GM19397 (cell line): ENCODE measurements at regions not wholly inside any gene's neighbourhood (a gene's known extent, or its start where the extent isn't known, plus 50 kb on each side); places are given as distances from the start of the nearest gene placed in this dataset.
"Not testable (repeated sequence)": the region's sequence is repeated elsewhere in the genome, so short reads cannot be mapped to it uniquely, and the experiment has no call there.

ENCODE experiments used
- ATAC-seq: cut with Tn5 transposase; IDR thresholded peaks from one replicate; pipeline ENCODE4 v1.9.1; 2021; ENCODE audit warnings: mild to moderate bottlenecking, moderate library complexity; ENCODE audit not compliant: unreplicated experiment

DNA sequence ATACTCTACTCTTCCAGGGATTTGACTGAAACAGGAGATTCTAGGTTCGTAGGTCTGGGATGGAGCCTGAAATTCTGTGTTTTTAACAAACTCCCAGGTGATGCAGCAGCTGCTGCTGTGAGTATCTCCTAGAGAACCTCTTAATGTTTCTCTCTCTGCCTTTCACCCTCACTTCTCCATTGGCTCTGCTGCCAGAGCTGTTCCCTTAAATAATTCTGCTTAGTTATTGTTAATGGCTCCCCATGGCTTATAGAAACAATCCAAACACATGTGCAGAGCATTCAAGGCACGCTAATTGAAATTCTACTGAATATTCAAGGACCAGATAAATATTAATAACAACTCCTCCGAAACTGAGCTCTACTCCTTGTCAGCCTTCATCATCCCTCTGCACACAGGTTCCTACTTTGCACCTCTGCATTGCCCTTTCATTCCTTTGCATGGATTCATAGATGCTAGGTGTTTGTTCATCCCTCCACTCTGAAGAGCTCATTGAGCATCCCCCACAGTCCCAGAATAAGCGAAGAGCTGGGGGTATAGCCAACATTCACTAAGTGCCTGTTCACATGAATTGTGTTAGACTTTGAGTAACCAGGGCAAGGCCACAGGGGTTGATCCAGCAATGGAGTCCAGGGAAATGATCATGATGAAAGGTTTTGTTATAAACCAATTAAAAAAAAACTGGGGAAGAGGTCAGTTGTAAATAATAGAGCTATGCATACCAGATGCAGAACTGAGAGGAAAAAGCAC, 488.4 kb upstream of the JAG1 start:
- ATAC-seq: no peak

DNA sequence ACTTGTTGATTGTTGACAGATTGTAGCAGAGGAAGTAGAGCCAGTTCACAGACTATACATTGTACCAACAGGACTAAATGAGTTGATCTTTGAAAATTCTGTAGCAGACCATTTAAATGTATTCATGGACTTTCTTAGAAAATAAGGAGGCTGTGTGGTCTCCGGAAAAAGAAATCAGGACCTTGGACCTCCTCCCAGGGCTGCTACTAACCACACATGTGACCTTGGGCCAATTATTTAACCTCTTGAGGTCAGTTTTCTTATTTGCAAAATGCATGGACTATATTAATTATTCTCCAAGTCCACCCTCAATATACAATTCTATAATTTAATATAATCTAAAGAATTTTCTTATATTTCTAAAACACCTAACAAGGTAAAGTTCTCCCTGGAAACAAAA, 492.0 kb upstream of the JAG1 start:
- no peak for ATAC-seq

DNA sequence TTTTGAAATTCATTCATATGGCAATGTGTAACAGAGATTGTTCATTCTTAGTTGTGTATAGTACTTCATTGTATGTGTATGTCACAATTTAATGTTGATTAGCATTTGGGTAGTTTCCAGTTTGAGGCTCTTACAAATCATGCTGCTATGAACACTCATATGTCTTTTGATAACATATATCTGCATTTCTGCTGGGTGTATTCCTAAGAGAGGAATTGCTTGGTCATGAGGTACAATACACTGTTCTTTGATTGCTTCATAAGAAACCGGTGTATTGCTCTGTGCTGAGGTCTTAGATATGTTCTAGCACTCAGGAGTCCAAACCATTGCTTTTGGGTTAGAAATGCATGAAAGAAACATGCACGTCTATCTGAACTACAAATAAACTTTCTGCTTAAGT, 492.9 kb upstream of the JAG1 start:
- ATAC-seq: no peak

DNA sequence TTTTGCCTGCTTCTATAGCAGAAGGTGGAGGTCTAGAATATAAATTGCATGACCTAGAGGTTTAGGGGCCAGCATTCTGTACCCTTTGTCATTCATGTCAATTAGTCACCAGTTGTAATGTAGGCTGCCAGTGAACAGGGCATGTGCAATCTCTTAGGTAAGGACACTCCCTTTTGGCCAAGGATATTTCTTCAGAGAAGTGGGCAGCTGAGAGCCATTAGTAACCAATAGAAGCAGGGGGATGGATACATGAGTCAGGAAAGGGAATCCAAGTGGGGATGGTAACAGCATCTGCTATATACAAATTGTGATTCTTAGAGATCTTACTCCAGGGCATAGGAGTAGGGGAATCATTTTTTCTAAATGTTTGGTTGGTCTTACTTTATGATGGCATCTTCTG, 494.2 kb upstream of the JAG1 start:
- ATAC-seq: no peak

DNA sequence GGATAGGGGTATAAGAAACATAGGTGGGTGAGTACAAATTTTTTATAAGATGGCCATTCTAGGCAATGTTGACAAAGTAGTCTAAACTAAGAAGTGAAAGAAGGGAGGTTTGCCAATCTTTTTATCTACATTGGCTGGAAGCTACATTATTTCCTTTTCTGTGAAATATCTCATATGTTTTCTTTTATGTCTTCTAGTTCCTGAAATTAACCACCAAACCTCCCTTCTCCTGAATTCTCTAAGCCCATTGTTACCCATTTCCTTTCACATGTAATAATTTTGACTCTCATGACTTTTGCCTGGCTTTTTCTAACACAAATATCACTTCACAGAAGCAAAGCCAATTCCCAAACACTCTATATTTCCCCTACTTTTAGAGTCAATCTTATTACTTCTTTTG, 496.2 kb upstream of the JAG1 start:
- ATAC-seq: no peak

DNA sequence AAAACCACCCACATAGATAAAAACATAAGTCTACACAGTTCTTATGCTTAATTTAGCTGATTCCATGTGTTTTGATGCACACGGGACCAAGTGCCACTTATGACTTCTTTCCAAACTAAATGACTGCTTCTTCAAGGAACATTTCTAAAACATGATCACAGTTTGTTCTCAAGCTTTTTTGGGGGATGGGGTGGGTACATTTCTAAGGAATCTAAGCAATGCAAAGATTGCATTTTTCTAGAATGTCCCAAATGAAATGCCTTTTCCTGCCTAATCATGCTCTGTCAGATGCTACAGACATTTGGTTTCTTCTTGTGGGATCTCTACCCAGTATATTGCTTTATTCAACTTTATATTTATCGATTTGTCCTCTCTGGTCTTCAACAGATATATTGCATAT, 496.8 kb upstream of the JAG1 start:
- ATAC-seq: no peak

DNA sequence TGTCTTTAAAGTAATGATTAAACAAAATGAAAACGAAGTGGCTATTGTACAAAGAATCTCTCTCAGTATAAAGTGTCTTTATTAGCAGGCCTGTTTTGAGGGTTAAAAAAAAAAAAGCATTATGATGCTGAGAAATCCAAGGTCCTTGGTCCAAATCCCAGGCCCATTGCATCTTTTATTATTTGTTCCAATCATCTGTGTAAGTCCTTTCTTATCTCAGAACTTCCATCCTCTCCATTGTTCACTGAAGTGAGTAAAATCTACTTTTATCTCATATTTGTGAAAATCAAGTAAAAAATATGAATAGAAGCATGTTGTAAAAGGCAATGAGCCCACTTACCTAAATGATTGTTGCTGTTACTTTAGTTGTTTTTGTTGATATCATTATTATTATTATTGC, 499.1 kb upstream of the JAG1 start:
- ATAC-seq: no peak

DNA sequence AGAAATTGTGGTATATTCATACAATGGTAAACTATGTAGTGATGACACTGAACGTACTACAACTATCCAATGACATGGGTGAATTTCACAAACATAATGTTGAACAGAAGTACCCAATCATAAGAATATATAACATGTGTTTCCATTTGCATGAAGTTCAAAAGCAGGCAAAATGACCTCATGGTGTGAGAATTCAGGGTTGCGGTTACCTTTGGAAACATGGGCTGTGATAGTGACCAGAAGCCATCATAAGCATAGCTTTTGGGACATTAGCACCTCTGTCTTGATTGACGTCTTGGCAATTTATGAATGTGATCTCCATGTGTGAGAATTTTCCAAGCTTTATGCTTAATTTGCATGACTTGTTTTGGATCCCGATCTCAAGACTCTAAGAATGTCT, 500.1 kb upstream of the JAG1 start:
- no peak for ATAC-seq

DNA sequence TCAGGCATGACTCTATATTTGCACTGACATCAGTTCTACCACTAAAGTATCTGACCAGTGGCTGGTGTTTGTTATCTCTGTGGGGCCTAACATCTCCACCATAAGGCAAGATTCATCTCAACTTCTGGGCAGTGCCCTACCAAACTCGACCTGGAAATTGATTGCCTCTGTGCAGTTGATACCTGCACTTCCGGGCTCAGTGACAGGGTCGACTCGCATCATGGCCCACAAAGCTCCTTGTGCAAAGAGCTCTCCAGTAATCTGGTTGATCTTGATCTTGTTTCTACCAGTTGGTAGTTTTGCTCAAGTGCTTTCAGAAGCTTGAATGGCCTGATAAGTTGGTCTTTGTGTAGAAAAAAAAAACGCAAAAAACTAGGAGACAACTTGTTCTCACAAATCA, 501.1 kb upstream of the JAG1 start:
- ATAC-seq: no peak

DNA sequence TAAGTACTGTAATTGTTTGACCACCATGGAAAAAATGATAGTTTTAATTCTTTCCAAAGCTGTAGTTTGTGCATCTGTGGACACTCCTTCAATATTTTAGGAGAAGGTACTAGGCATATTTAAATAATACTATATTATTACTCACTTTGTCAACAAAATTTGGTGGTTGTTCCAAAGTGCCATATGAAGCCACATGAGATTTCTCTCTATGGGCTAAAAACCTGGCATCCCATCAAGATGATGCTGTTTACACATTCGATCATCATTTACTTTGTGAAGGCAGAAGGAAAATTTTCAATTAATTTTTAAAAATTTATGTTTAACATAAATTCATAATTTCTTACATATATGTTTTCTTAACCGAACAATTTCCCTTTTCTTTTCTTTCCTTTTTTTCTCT, 502.6 kb upstream of the JAG1 start:
- no peak for ATAC-seq

DNA sequence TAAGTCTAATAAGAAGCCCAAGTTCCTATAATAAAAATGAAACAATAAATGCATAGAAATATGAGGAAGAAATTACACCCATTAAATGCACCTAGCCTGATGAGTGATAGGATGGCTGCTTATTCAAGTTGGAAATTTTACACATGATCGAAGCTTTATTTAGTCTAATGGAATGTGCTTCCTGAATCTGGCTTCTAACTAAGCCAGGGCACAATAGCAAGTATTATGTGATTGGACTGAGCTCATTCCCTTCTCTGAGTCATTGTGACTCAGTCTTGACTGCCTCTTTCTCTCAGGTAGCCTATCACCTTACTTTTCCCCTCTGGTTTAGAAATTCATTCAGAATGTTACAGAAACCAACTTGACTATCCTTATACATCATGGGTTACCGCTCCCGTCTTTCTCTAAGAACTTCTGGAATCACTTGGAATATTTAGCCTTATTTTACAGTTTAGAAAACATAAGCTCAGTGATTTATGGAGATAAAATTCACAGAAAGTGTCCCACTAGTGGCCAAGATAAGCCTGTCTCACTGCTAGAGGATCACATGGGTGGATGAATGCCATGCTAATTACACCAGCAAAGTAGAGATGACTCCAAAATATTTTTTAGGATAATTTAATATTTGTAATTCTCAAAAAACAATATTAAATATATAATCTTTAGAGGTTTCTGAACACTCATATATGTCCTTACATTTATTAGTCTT, 505.3 kb upstream of the JAG1 start:
- ATAC-seq: no peak

DNA sequence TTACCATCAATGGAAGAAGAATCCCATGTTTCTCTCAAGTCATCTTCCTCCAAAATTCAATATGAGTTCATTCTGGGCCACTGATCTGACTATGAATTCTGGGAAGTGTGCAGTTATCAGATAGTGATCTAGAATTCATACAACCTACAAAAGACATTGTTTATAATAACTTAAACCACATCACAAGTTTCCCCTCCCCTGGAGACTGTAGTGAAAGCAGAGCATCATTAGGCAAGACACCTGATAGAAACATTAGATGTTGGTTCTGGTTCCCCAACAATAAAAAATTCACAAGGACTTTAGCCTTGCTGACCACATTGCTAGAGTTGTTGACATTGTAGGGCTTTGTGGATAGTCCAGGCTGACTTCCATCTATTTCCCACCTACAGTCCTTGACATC, 506.4 kb upstream of the JAG1 start:
- ATAC-seq: no peak

DNA sequence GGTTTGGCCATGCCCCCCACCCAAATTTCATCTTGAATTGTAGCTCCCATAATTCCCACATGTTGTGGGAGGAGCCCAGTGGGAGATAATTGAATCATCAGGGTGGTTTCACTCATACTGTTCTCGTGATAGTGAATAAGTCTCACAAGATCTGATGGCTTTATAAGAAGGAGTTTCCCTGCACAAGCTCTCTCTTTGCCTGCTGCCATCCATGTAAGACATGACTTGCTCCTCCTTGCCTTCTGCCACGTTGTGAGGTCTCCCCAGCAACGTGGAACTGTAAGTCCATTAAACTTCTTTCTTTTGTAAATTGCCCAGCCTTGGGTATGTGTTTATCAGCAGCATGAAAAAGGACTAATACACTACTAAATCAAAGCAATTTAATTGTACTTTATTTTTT, 507.3 kb upstream of the JAG1 start:
- not testable (repeated sequence) for ATAC-seq

DNA sequence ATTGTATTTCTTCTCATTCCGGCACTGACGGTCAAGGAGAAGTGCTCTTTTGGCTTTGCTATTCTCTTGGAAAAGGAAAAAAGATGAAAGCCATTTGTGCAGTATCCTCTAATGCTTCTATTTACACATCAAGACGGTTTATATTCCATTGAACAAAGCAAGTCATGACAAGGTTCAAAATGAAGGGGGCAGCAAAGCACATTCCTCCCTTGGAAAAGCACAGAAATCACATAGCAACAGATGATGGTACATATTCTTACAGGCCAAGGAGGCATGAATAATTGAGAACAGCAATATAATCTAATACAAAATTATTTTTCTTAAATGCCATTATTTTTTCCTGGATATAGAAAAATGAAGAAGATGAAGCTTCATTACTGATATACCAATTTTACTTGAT, 508.2 kb upstream of the JAG1 start:
- no peak for ATAC-seq

DNA sequence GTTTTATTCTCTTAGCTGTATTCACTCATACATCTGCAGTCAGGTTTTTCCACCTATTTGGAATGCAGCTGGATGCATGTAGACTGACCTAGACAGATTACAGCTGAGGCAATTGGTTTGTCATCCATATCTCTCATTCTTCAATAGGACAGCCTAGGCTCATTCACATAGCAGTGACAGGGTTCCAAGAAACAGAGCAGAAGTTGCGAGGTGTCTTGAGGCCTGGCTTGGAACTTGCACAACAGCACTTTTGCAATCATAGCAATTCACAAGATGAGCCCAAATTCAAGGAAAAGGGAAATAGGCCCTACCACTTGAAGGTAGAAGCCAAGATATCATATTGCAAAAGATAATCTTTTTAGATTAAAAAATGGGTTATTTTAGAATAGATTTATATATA, 508.9 kb upstream of the JAG1 start:
- ATAC-seq: no peak

DNA sequence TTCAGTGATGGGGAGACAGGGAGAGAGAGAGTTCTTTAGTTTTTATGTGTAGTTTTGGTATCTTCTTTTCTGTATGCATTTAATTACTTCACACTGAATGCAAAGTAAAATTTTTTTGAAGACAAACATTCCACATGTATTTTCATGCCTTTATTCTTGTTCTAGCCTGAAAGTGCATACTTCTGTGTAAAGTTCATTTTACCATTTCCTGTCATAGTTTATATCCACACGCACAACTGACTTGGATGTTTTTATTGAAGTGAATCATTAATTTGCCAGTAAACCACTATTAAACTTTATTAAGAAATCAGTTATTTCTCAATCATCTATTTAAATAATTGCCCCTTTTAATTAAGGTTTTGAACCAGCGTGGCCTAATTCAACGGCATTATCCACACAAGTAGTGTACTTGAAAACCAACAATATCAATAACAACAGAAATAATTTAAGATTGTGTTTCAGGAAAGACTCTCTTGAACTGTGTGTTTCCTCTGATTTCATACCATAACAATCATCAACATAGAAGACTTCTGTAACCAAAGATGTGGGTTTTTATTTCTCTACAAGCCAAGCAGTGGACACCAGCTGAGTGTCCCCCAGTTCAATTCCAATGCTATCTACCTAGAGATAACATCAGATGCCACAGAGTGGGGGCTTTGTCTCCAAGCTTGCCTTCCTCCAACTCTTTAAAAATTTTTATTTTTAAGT, 512.7 kb upstream of the JAG1 start:
- ATAC-seq: no peak

DNA sequence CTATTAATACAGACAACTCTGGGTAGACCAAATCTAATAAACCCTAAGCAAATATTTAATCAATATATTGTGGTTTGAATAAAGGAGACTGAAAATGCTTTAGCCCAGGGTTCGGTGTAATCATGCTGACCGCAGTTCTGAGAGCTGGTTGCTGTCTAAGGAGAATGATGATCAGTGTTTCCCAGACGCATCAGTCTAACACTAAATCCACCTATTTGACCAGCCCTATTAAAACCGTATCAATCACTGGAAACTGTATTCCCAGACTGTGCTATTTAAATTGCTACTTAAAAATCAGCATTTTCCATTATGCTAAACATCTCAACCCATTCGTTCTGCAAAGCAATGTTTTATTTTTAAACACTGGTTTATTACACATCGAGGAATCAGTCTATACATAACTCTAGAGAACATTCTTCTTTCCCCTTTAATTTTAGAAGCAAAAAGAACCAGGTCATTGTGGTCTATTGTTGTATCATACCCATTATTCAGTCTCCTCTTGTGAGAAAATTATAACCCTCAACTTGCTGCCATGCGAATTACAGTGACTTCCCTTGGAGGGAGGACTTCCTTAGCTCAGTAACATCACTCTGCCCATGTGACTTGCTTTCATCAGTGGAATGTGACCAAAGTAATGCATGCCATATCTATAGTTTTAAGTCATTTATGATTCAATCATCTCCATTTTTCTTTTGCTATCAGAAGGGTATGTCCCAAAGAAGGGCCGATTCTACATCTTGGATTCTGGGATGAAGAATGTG, 515.2 kb upstream of the JAG1 start:
- no peak for ATAC-seq

DNA sequence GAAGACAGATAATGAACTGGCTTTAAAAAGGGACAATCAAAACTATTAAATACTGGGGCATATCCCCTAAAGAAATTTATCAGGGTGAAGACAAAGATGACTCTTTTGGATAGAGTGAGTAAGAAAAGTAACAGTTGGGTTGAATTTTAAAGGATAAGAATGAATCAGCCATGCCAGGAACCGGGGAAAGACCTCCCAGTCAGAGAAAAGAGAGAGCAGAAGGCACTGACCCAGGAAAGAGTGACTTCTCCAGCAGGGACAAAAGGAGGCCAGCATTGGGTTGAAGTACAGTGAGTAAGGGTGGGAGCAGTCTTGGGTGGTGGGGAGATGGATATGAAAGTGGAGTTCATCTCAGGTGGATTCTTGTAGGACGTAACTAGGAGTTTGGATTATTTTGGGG, 516.9 kb upstream of the JAG1 start:
- no peak for ATAC-seq

DNA sequence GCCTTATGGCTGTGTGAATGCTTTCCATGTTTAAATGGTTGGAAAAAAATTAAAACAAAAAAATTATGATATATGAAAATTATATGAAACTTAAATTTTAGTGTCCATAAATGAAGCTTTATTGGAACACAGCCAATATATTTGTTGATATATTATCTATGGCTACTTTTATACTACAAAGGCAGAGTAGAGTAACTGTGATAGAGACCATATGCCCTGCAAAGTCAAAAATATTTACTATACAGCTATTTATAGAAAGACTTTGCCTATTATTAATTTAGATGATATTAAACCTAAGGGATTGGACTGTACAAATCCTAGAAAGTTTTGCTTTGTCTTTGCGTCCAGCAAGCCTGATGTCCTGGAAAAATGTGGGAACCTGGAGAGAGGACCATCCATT, 518.3 kb upstream of the JAG1 start:
- no peak for ATAC-seq

DNA sequence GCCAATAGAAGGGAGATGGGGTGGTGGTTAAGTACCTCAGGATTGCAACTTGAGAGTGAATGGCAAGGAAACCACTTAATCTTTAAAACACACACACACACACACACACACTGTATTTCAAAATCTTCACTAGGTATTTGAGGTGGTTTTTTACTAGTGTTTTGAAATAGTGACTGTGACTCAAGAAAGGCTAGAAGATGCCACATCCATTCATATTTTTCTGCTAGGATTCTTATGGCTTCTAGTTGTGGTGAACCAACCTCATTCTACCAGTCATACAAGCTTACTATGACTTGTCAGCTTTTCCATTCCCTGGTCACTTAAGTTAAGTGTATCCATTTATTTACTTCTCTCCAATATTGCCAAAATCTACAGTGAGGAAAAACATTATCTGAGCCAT, 519.4 kb upstream of the JAG1 start:
- ATAC-seq: no peak

DNA sequence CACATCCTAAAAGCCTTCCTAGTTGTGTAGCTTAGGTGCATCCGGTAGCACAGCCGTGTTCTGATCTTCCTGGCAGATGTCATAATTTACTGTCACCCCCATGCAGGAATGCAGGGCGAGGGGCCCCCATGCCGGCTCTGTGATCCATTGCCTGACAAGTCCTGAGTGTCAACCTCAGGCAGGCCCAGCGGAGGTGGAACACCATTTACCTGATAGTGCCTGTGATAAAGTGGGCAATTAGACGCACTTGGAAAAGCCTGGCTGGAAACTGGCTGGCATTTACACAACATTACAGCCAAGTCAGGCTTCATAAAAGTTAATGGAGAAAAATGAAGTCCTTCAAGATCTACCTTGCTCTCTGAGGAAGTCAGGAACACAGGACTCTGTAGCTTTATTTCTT, 521.4 kb upstream of the JAG1 start:
- no peak for ATAC-seq
